Right atrium auricular region (tissue), 2 donors: ENCODE measurements at regions not wholly inside any gene's neighbourhood (a gene's known extent, or its start where the extent isn't known, plus 50 kb on each side); places are given as distances from the start of the nearest gene placed in this dataset.

Source experiments
- DNase-seq: peaks from one replicate; pipeline ENCODE4 v3.0.0-alpha.2; 2019; ENCODE audit warnings: low spot score
- H3K27ac ChIP-seq, 2 donors: fragments of 200-600 bp; sonication (generic); 1 replicate in 1 of 2; 2 replicates in 1 of 2; pipeline ENCODE4 v1.5.1; 2016 to 2019
- H3K27me3 ChIP-seq, 2 donors: fragments of 200-600 bp; sonication (generic); one replicate each; pipeline versions ENCODE4 v1.5.1 to v1.6.0; 2017 to 2019
- H3K36me3 ChIP-seq: fragments of 200-600 bp; sonication (generic); one replicate; pipeline ENCODE4 v1.5.1; 2016
- H3K4me1 ChIP-seq, 2 donors: fragments of 200-600 bp; sonication (generic); one replicate each; pipeline versions ENCODE4 v1.5.1 to v1.6.0; 2017 to 2019
- H3K4me3 ChIP-seq, 2 donors: fragments of 200-600 bp; sonication (generic); 1 replicate in 1 of 2; 2 replicates in 1 of 2; pipeline ENCODE4 v1.5.1; 2017 to 2019; ENCODE audit warnings: mild to moderate bottlenecking in 1 of 2, moderate library complexity in 1 of 2
- H3K9me3 ChIP-seq, 2 donors: fragments of 200-600 bp; sonication (generic); one replicate each; pipeline ENCODE4 v1.5.1; 2019
- TF ChIP-seq, protein P1 (sequence below), 2 donors: fragments of 200-600 bp; sonication (generic); IDR thresholded peaks; one replicate each; pipeline ENCODE4 v1.5.1; 2019; ENCODE audit warnings: antibody characterized with exemption in 2 of 2

DNA sequence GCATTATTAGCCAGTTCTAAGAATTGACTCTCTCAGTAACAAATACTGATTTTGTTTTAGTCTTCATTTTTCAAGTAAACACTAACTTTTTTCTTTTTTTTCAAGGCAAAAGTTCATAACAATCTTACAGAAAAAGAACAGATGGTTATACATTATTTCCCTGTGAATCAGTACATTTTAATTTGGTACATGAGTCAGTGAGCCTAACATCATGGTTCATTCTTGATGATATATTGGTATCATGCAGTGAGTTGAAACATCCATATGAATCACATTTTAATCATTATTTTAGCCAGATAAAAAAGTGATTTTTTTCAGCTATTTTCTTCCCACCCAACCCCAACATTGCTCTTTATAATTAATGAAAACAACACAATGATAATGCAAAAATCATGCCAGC lies 184.3 kb upstream of the TACR3 start:
- Histone ChIP-seq H3K4me3 (no peak overlapping the region), H3K36me3 (no peaks in the 10 kb centered on the region), H3K4me1 (no peaks in the 10 kb centered on the region), H3K27ac (no peak overlapping the region), H3K27me3 (no peaks in the 10 kb centered on the region), H3K9me3 (no peaks in the 10 kb centered on the region)
- TF ChIP-seq, protein P1, sequence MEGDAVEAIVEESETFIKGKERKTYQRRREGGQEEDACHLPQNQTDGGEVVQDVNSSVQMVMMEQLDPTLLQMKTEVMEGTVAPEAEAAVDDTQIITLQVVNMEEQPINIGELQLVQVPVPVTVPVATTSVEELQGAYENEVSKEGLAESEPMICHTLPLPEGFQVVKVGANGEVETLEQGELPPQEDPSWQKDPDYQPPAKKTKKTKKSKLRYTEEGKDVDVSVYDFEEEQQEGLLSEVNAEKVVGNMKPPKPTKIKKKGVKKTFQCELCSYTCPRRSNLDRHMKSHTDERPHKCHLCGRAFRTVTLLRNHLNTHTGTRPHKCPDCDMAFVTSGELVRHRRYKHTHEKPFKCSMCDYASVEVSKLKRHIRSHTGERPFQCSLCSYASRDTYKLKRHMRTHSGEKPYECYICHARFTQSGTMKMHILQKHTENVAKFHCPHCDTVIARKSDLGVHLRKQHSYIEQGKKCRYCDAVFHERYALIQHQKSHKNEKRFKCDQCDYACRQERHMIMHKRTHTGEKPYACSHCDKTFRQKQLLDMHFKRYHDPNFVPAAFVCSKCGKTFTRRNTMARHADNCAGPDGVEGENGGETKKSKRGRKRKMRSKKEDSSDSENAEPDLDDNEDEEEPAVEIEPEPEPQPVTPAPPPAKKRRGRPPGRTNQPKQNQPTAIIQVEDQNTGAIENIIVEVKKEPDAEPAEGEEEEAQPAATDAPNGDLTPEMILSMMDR (IDR thresholded peaks at IDR 0.05), result no peak
- DNase-seq, result no peak

DNA sequence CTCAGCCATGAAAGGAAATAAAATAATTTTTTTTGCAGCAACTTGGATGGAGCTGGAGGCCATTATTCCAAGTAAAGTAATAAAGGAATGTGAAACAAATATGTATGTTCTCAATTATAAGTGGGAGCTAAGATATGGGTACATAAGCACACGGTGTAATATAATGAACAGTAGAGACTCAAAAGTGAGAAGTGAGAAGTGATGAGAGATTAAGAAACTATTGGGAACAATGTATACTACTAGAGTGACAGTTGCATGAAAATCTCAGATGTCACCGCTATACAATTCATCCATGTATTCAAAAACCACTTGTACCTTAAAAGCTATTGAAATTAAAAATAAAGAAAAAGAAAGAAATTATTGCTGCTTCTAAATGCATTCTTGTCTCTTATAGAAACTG lies 182.9 kb upstream of the TACR3 start:
- DNase-seq, result no peak
- Histone ChIP-seq H3K27ac (no peak overlapping the region), H3K36me3 (no peaks in the 10 kb centered on the region), H3K4me3 (no peak overlapping the region), H3K9me3 (no peaks in the 10 kb centered on the region), H3K4me1 (no peaks in the 10 kb centered on the region), H3K27me3 (no peaks in the 10 kb centered on the region)
- TF ChIP-seq, protein P1 (IDR thresholded peaks at IDR 0.05), result no peak

DNA sequence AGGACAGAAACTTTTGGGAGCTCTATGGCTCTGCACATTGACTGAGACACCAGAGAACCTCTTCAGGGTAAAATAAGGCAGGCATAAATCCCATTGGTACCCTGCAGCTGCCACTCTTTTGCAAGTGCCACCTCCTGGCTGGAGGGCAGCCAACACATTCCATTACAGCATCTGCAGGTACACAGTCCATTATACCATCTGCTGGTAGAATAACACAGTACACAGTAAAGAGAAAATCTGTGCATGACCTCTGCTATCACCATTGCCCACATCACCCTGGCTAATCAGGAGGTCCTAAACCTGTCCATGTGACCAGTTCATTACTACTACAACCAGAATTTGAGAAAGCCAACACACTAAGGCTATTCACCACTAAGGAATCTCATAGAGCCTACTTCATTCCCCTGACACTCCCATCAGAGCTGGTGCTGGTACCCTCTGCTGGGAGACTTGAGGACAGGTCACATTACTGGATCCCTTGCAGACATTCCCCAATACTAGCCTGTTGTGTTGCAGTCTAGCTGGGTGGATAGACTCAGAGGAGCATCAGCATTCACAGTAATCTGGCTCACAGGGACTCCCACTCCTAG lies 176.2 kb upstream of the TACR3 start:
- Histone ChIP-seq H3K9me3 (no peaks in the 10 kb centered on the region), H3K4me1 (no peaks in the 10 kb centered on the region), H3K27me3 (no peaks in the 10 kb centered on the region), H3K4me3 (no peak overlapping the region), H3K36me3 (no peaks in the 10 kb centered on the region), H3K27ac (no peak overlapping the region)
- TF ChIP-seq, protein P1 (IDR thresholded peaks at IDR 0.05), result no peak
- DNase-seq, result no peak

DNA sequence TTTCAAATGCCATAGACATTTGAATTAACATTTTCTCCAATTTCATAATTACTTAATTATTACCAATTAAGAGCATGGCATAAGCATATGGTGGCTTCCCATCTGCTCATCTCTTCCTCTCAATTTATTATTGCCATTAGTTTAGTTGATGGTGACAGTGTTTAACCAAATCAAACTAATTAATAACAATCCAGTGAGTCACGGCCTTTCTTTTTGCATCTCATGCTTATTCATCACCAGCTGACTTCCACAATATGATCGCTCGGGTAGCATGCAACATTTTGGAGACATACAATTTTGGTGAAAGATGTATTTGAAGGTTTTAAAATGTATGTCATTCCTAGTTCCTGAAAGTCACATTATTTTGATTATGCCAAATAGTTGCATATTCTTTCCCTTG lies 172.8 kb upstream of the TACR3 start:
- Histone ChIP-seq H3K36me3 (no peaks in the 10 kb centered on the region), H3K27me3 (no peaks in the 10 kb centered on the region), H3K27ac (no peak overlapping the region), H3K9me3 (no peaks in the 10 kb centered on the region), H3K4me3 (no peak overlapping the region), H3K4me1 (no peaks in the 10 kb centered on the region)
- no peak for DNase-seq
- TF ChIP-seq, protein P1 (IDR thresholded peaks at IDR 0.05), result no peak

DNA sequence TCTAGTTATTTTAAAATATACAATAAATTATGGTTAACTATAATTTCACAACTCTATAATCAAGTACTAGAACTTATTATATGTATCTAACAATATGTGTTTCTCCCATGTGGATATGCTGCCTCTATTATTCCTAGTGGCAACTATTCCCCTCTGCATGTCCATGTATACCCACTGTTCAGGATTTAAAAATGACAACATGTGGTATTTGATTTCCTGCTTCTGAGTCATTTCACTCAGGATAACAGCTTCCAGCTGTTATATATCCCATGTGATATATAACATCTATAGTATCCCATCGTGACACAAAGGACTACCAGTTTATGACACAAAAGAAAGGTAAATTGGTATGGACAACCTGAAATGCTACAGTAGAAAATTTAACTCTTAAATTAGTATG lies 167.4 kb upstream of the TACR3 start:
- H3K9me3 ChIP-seq, result no peaks in the 10 kb centered on the region
- no peaks in the 10 kb centered on the region for H3K36me3 ChIP-seq
- H3K4me1 ChIP-seq, result no peaks in the 10 kb centered on the region

More for the DNA sequence above, 167.4 kb upstream of the TACR3 start:
- H3K4me3 ChIP-seq, result no peak overlapping the region
- no peak for DNase-seq
- H3K27ac ChIP-seq, result no peak overlapping the region
- no peaks in the 10 kb centered on the region for H3K27me3 ChIP-seq
- TF ChIP-seq, protein P1 (IDR thresholded peaks at IDR 0.05), result no peak
